CD4-positive, alpha-beta memory T cell (primary cell): ENCODE measurements at regions not wholly inside any gene's neighbourhood (a gene's known extent, or its start where the extent isn't known, plus 50 kb on each side); places are given as distances from the start of the nearest gene placed in this dataset.
A peak's percentile ranks its signal among the peaks of the same experiment; 100 is the strongest.

ENCODE experiments used
- CTCF ChIA-PET: fragments of 350-600 bp; sonication (Branson Sonifier 250); formaldehyde crosslinking; loops from one replicate; lab custom pipeline; 2021; ENCODE audit warnings: inconsistent platforms; ENCODE audit not compliant: partially characterized antibody; lab: Charles Lee
- POLR2A ChIA-PET: fragments of 350-600 bp; sonication (Branson Sonifier 250); formaldehyde crosslinking; loops from one replicate; lab custom pipeline; 2021; ENCODE audit not compliant: partially characterized antibody; lab: Charles Lee
- DNase-seq, 5 donors: peaks; one replicate each; pipeline versions ENCODE4 v3.0.0 to v3.0.0-alpha.2; 2020 to 2022; ENCODE audit warnings: mixed read lengths in 1 of 5
- H3K27ac ChIP-seq: one replicate; pipeline ENCODE4 v1.7.0; 2013; ENCODE audit warnings: low read depth, low read length
- H3K27me3 ChIP-seq: 2 replicates; pipeline ENCODE4 v1.7.0; 2013; ENCODE audit warnings: mild to moderate bottlenecking, low read length, moderate library complexity; ENCODE audit not compliant: insufficient read depth
- H3K36me3 ChIP-seq: 2 replicates; pipeline ENCODE4 v1.7.0; 2013; ENCODE audit warnings: mild to moderate bottlenecking, low read length, moderate library complexity; ENCODE audit not compliant: insufficient read depth
- H3K4me1 ChIP-seq: 2 replicates; pipeline ENCODE4 v1.7.0; 2013; ENCODE audit warnings: mild to moderate bottlenecking, low read length, moderate library complexity; ENCODE audit not compliant: insufficient read depth
- H3K4me3 ChIP-seq, 2 donors: one replicate each; pipeline ENCODE4 v1.7.0; 2013; ENCODE audit warnings: low read length in 2 of 2, mild to moderate bottlenecking in 1 of 2
- H3K9me3 ChIP-seq, 2 donors: one replicate each; pipeline ENCODE4 v1.7.0; 2013; ENCODE audit warnings: low read length in 2 of 2, control low read depth in 1 of 2; ENCODE audit not compliant: control insufficient read depth in 1 of 2
- H3K27ac Mint-ChIP-seq, 7 donors: one replicate each; pipeline ENCODE4 v1.8.0; 2020 to 2021; ENCODE audit warnings: mixed read lengths in 7 of 7, mild to moderate bottlenecking in 6 of 7, inconsistent platforms in 3 of 7, moderate library complexity in 3 of 7
- H3K27me3 Mint-ChIP-seq, 2 donors: one replicate each; pipeline ENCODE4 v1.8.0; 2020 to 2021; ENCODE audit warnings: mixed read lengths in 2 of 2
- H3K36me3 Mint-ChIP-seq, 2 donors: one replicate each; pipeline ENCODE4 v1.8.0; 2020 to 2021; ENCODE audit warnings: mixed read lengths in 2 of 2, inconsistent platforms in 1 of 2, mild to moderate bottlenecking in 1 of 2
- H3K4me1 Mint-ChIP-seq, 4 donors: one replicate each; pipeline ENCODE4 v1.8.0; 2020 to 2021; ENCODE audit warnings: mixed read lengths in 4 of 4, mild to moderate bottlenecking in 1 of 4
- H3K4me3 Mint-ChIP-seq, 8 donors: one replicate each; pipeline ENCODE4 v1.8.0; 2020 to 2021; ENCODE audit warnings: mixed read lengths in 8 of 8, mild to moderate bottlenecking in 7 of 8, moderate library complexity in 6 of 8, inconsistent platforms in 3 of 8
- H3K9me3 Mint-ChIP-seq, 8 donors: one replicate each; pipeline ENCODE4 v1.8.0; 2020 to 2021; ENCODE audit warnings: mixed read lengths in 8 of 8, mild to moderate bottlenecking in 5 of 8, inconsistent platforms in 3 of 8, moderate library complexity in 1 of 8
- intact Hi-C: fragments of 100-400 bp; cut with micrococcal nuclease; formaldehyde crosslinking; loops from one replicate; pipeline ENCODE4 v1.15.1; 2023

DNA sequence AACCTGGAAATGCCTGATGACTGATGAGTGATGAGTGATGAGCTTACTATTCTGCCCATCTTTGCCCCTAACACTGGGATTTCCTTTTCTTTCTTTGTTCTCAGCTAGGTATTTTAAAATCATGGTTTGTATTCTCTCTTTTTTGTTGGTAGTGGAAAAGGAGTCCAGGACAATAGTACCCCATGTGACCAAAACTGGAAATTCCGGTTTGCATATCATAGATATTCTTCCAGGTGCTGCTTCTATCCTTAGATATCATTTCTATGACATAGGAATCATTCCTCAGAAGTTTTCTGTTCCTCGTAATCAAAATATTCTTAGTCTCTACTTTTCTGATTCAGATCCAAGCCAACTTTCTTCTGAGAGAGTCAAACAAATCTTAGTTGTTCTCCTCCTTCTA, 320.5 kb upstream of the TET2 start:
- H3K4me1 ChIP-seq, result no peaks in the 10 kb centered on the region
- no peak overlapping the region for H3K4me3 ChIP-seq
- no peak overlapping the region for H3K27ac Mint-ChIP-seq
- H3K27me3 Mint-ChIP-seq, result no peaks in the 10 kb centered on the region
- ChIA-PET CTCF (no interaction called here), POLR2A (no interaction called here)
- H3K9me3 Mint-ChIP-seq, result peaks cover 0 to 3% (median 0%) of the 10 kb centered on the region in 8 donors
- H3K4me1 Mint-ChIP-seq, result no peaks in the 10 kb centered on the region
- H3K27me3 ChIP-seq, result no peaks in the 10 kb centered on the region
- DNase-seq, result no peak
- H3K36me3 Mint-ChIP-seq, result no peaks in the 10 kb centered on the region
- intact Hi-C loops, result no loop called here
- no peaks in the 10 kb centered on the region for H3K9me3 ChIP-seq
- H3K4me3 Mint-ChIP-seq, result no peak overlapping the region
- H3K36me3 ChIP-seq, result no peaks in the 10 kb centered on the region
- no peak overlapping the region for H3K27ac ChIP-seq

DNA sequence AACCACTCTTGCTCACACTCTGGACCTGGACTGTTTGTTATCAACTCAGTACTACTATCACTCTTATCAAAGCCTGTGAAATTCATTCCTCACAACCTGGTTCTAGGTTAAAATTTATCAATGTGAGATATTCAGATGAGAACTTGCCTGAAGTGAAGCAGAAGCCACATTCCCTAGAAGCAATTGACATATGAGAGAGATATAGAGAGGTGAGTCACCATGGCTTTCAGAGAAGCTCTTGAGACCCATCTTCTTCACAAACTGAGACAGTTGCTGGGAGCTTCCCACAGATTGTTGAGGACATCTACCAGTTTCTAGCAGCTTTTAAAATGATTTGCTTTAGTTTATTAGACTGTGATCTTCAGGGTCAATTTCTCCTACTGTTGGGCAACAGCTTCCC, 316.9 kb upstream of the TET2 start:
- Mint-ChIP-seq H3K4me3 (no peak overlapping the region), H3K36me3 (no peaks in the 10 kb centered on the region), H3K4me1 (no peaks in the 10 kb centered on the region), H3K27me3 (no peaks in the 10 kb centered on the region), H3K27ac (no peak overlapping the region), H3K9me3 (peaks cover 0 to 5% (median 0%) of the 10 kb centered on the region in 8 donors)
- intact Hi-C loops, result no loop called here
- no peak for DNase-seq
- no peak overlapping the region for H3K27ac ChIP-seq
- ChIA-PET CTCF (no interaction called here), POLR2A (no interaction called here)
- no peaks in the 10 kb centered on the region for H3K36me3 ChIP-seq
- no peaks in the 10 kb centered on the region for H3K27me3 ChIP-seq
- H3K9me3 ChIP-seq, result no peaks in the 10 kb centered on the region
- no peaks in the 10 kb centered on the region for H3K4me1 ChIP-seq
- no peak overlapping the region for H3K4me3 ChIP-seq

DNA sequence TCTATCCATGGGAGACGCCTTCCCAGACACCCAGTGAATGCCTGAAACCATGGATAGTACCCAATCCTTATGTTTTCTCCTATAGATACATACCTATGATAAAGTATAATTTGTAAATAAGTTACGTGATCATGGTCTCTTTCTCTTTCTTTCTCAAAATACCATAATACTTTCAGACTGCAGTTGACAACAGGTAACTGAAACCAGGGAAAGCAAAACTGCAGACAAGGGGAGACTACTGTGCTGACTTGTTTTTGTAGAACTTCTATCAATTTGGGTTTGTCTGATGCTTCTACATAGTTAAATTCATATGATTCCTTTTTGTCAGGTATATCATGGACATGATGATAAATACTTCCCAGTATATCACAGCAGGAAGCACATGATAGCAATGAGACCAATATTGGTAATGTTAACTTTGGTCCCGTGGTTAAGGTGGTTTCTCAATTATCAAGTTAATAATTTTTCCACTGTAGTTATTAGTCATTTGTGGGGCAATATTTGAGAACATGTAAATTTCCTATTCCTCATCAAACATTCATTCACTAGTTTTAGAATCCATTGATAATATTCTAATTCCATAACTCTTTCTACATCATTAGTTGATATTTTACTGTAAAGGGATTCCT, 298.0 kb upstream of the TET2 start:
- H3K27me3 ChIP-seq, result no peaks in the 10 kb centered on the region
- H3K36me3 ChIP-seq, result no peaks in the 10 kb centered on the region
- H3K4me1 Mint-ChIP-seq, result no peaks in the 10 kb centered on the region
- H3K4me3 ChIP-seq, result no peak overlapping the region
- H3K9me3 ChIP-seq, result no peaks in the 10 kb centered on the region
- H3K9me3 Mint-ChIP-seq, result no peaks in the 10 kb centered on the region
- H3K4me1 ChIP-seq, result no peaks in the 10 kb centered on the region
- intact Hi-C loops, result no loop called here
- DNase-seq, result no peak
- no peak overlapping the region for H3K4me3 Mint-ChIP-seq
- ChIA-PET POLR2A (no interaction called here), CTCF (interaction anchor here (1.1 to 1.5 kb wide), 2 partner anchors 8 to 10 kb away, joined by 4 read pairs; no protein-coding TSS in a partner anchor)
- H3K27ac Mint-ChIP-seq, result no peak overlapping the region
- no peak overlapping the region for H3K27ac ChIP-seq
- no peaks in the 10 kb centered on the region for H3K27me3 Mint-ChIP-seq
- H3K36me3 Mint-ChIP-seq, result no peaks in the 10 kb centered on the region

DNA sequence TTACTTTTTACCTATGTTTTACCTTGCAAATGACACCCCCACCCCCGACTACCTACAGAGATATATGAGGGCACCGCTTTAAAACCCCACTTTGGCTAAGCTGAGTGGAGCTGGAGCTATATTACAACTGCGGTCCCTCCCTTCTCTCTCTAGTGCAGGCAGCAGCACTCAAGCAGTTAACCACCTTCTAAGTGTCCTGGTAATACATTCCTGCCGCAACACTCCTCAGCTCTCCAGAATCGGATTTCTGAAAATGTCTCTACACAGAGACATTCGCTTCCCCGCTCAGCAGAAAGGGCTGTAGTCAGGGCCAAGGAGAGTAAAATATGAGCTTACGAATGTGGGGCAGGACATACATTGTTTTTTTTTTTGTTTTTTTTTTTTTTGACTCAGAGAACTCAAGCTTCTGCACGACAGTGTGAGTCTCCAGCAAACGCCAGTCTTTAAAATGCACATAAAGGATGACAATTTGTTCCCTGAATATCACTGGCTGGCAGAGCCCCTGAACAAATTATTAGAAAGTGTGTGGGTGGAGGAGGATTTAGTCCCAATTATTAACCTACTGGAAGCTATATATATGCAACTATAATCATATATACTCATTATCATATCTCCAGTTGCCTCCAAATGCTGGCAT, 287.0 kb upstream of the TET2 start:
- Histone ChIP-seq H3K36me3 (no peaks in the 10 kb centered on the region), H3K4me1 (no peaks in the 10 kb centered on the region), H3K27me3 (no peaks in the 10 kb centered on the region), H3K27ac (no peak overlapping the region), H3K4me3 (no peak overlapping the region), H3K9me3 (no peaks in the 10 kb centered on the region)
- no peak overlapping the region for H3K27ac Mint-ChIP-seq
- no peaks in the 10 kb centered on the region for H3K27me3 Mint-ChIP-seq
- H3K4me1 Mint-ChIP-seq, result no peaks in the 10 kb centered on the region
- peaks cover 0 to 2% (median 0%) of the 10 kb centered on the region in 8 donors for H3K9me3 Mint-ChIP-seq
- POLR2A ChIA-PET, result no interaction called here
- intact Hi-C loops, result loop anchor here (2.0 kb wide), 1 partner anchor 611 kb away; no protein-coding TSS in a partner anchor
- CTCF ChIA-PET, result interaction anchor here (0.9 to 1.3 kb wide), 4 partner anchors 9 to 27 kb away, joined by 3 to 6 read pairs (median 4); no protein-coding TSS in a partner anchor
- no peak for DNase-seq
- no peak overlapping the region for H3K4me3 Mint-ChIP-seq
- H3K36me3 Mint-ChIP-seq, result no peaks in the 10 kb centered on the region

DNA sequence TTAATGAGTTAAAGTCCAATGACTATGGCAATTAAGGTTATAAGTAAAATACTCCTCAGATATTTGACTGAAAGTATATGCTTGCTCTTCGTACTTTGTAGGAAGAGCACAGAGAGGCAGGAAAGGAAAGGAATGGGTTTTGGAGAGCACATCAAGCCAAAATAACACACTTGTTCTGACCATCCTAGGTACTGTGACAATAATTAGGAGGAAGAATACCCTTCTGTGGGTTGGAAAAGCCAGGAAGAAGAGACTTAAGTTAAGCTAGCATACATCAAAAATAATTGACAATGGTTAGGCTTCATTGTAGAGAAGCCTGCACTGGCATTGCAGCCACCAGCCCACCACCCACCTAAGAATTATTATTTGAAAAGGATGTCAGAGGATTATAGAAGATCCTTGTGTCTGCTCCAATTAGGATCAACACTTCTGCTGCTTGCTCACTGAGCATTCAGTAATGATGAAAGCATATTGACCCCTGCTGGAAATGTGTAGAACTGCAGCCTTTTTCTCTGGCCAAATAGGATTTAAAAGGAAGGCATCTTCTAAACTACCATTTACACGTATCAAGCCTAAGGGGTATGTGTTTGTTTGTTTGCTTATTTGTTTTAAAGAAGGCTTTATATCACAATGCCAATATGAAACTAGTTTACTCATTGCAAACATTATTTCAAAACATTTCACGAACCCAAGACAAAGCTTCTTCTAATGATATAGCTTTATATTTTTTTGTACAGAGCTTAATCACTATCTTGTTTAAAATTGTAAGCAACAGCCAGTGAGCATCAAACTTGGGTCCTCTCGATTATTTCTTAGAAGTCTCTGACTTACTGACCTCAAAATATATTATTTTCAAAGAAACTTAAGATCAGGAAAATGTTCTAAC, 286.2 kb upstream of the TET2 start:
- ChIA-PET CTCF (interaction anchor here (0.9 to 1.3 kb wide), 7 partner anchors 10 to 27 kb away, joined by 3 to 6 read pairs (median 3); no protein-coding TSS in a partner anchor), POLR2A (no interaction called here)
- no peaks in the 10 kb centered on the region for H3K4me1 ChIP-seq
- H3K9me3 ChIP-seq, result no peaks in the 10 kb centered on the region
- no peaks in the 10 kb centered on the region for H3K4me1 Mint-ChIP-seq
- no peaks in the 10 kb centered on the region for H3K27me3 ChIP-seq
- H3K4me3 ChIP-seq, result no peak overlapping the region
- intact Hi-C loops, result loop anchor here (2.0 kb wide), 1 partner anchor 610 kb away; no protein-coding TSS in a partner anchor
- H3K27ac Mint-ChIP-seq, result no peak overlapping the region
- H3K36me3 ChIP-seq, result no peaks in the 10 kb centered on the region
- H3K4me3 Mint-ChIP-seq, result no peak overlapping the region
- H3K27me3 Mint-ChIP-seq, result no peaks in the 10 kb centered on the region
- peak; percentile 36 to 50 (median 42) for DNase-seq
- peaks cover 0 to 2% (median 0%) of the 10 kb centered on the region in 8 donors for H3K9me3 Mint-ChIP-seq
- no peak overlapping the region for H3K27ac ChIP-seq
- H3K36me3 Mint-ChIP-seq, result no peaks in the 10 kb centered on the region

DNA sequence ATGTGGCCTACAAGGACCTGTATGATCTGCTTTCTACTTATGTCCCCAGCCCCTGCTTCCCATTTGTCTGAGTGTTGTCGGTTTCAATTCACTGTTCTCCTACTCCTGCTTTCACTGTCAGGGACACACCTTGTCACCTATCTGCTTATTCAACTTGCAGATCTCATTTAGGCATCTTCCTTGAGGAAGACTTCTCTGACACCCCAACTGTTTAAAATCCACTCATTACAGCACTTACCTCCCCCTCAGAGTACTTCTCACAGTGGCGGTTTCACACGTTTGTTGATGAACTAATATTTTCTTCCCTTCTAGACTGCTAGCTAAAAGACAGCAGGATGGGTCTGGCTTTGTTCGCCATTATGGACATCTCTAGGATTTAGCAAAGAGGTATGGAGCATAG, 279.9 kb upstream of the TET2 start:
- Mint-ChIP-seq H3K4me3 (no peak overlapping the region), H3K27me3 (peaks cover 0 to 1% of the 10 kb centered on the region in 2 donors), H3K9me3 (peaks cover 0 to 2% (median 0%) of the 10 kb centered on the region in 8 donors), H3K4me1 (no peaks in the 10 kb centered on the region), H3K27ac (no peak overlapping the region), H3K36me3 (no peaks in the 10 kb centered on the region)
- Histone ChIP-seq H3K27me3 (no peaks in the 10 kb centered on the region), H3K36me3 (no peaks in the 10 kb centered on the region), H3K4me1 (no peaks in the 10 kb centered on the region), H3K4me3 (no peak overlapping the region), H3K27ac (no peak overlapping the region), H3K9me3 (no peaks in the 10 kb centered on the region)
- intact Hi-C loops, result no loop called here
- CTCF ChIA-PET, result no interaction called here
- POLR2A ChIA-PET, result no interaction called here
- DNase-seq, result no peak

DNA sequence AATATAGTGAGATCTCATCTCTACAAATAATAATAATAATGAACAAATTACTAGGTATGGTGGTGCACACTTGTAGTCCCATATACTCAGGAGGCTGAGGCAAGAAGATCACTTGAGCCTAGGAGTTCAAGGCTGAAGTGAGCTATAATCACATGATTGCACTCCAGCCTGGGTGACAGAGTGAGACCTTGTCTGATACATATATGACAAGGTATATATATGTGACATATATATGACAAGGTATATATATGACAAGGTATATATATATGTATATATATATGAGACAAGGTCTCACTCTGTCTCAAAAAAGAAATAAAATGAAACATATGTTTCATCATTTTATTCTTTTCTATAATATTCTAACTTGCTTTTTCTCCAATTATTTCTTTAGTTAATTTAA, 278.1 kb upstream of the TET2 start:
- no peak for DNase-seq
- ChIA-PET POLR2A (no interaction called here), CTCF (no interaction called here)
- Mint-ChIP-seq H3K4me1 (no peaks in the 10 kb centered on the region), H3K4me3 (no peak overlapping the region), H3K27ac (no peak overlapping the region), H3K27me3 (peaks cover 1 to 2% of the 10 kb centered on the region in 2 donors), H3K9me3 (peaks cover 0 to 2% (median 0%) of the 10 kb centered on the region in 8 donors), H3K36me3 (no peaks in the 10 kb centered on the region)
- intact Hi-C loops, result no loop called here
- Histone ChIP-seq H3K4me3 (no peak overlapping the region), H3K4me1 (no peaks in the 10 kb centered on the region), H3K9me3 (no peaks in the 10 kb centered on the region), H3K27ac (no peak overlapping the region), H3K36me3 (no peaks in the 10 kb centered on the region), H3K27me3 (no peaks in the 10 kb centered on the region)
